ENCODE measurements at regions not wholly inside any gene's neighbourhood (a gene's known extent, or its start where the extent isn't known, plus 50 kb on each side); places are given as distances from the start of the nearest gene placed in this dataset.

GRCh38 chr1:239719642-239720258 lies 333.4 kb downstream of the CHRM3 start:
- TF ChIP-seq CTCF (IDR thresholded peaks at IDR 0.05) = no peak
- DNase-seq (no peak), ATAC-seq (peak; percentile 77)
- H3K4me3 ChIP-seq = peak overlapping the region; percentile 24
- no peaks in the 10 kb centered on the region for H3K9me3 ChIP-seq
- no peaks in the 10 kb centered on the region for H3K4me1 ChIP-seq
- intact Hi-C loops (cut with DNase I) = no loop called here
- H3K27me3 ChIP-seq = no peaks in the 10 kb centered on the region
- H3K36me3 ChIP-seq = no peaks in the 10 kb centered on the region
- peak overlapping the region; percentile 38 for H3K27ac ChIP-seq

- Histone ChIP-seq H3K4me1 (no peaks in the 10 kb centered on the region), H3K36me3 (no peaks in the 10 kb centered on the region), H3K27ac (no peak overlapping the region), H3K4me3 (no peak overlapping the region), H3K27me3 (no peaks in the 10 kb centered on the region), H3K9me3 (no peaks in the 10 kb centered on the region)
- intact Hi-C loops (cut with DNase I) = no loop called here
- TF ChIP-seq CTCF (IDR thresholded peaks at IDR 0.05) = no peak
- ATAC-seq = no peak
- no peak for DNase-seq
Observed at GRCh38 chr1:239722035-239722434, 335.7 kb downstream of the CHRM3 start.

- Histone ChIP-seq H3K27me3 (no peaks in the 10 kb centered on the region), H3K27ac (no peak overlapping the region), H3K4me1 (no peaks in the 10 kb centered on the region), H3K9me3 (no peaks in the 10 kb centered on the region), H3K36me3 (no peaks in the 10 kb centered on the region), H3K4me3 (no peak overlapping the region)
- peak; percentile 43 for ATAC-seq
- TF ChIP-seq CTCF (IDR thresholded peaks at IDR 0.05) = no peak
- no peak for DNase-seq
- intact Hi-C loops (cut with DNase I) = no loop called here
Observed at GRCh38 chr1:239723776-239724367, 337.5 kb downstream of the CHRM3 start.

DNA sequence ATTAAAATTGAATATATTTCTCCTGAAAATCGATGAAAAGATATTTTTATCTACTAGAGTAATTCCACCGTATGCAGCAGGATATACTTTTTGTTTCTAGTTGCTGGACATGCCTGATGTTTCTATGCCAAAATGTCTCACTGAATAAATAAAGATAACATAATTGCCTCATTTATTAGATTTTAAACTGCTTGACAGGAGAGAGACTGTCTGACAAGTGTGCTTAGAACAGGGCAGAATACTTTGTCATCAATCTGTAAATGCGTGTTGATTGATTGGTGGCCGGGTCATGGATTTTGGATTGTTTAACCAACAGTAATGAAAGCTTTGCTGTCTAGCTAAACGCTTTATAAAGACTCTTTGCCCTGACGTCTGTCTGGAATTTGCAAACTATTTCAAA lies 339.0 kb downstream of the CHRM3 start:
- H3K4me3 ChIP-seq = no peak overlapping the region
- no peaks in the 10 kb centered on the region for H3K36me3 ChIP-seq
- no peak overlapping the region for H3K27ac ChIP-seq
- intact Hi-C loops (cut with DNase I) = no loop called here
- TF ChIP-seq CTCF (IDR thresholded peaks at IDR 0.05) = no peak
- no peak for ATAC-seq
- no peak for DNase-seq
- no peaks in the 10 kb centered on the region for H3K4me1 ChIP-seq
- H3K9me3 ChIP-seq = no peaks in the 10 kb centered on the region
- H3K27me3 ChIP-seq = no peaks in the 10 kb centered on the region

- intact Hi-C loops (cut with DNase I) = no loop called here
- Histone ChIP-seq H3K4me1 (no peaks in the 10 kb centered on the region), H3K36me3 (no peaks in the 10 kb centered on the region), H3K4me3 (no peak overlapping the region), H3K9me3 (no peaks in the 10 kb centered on the region), H3K27me3 (no peaks in the 10 kb centered on the region), H3K27ac (no peak overlapping the region)
- ATAC-seq (no peak), DNase-seq (no peak)
- TF ChIP-seq CTCF (IDR thresholded peaks at IDR 0.05) = no peak
Observed at GRCh38 chr1:239725933-239726332, 339.6 kb downstream of the CHRM3 start.

All from upper lobe of right lung (tissue), 1 donor.